GM21528 (cell line): ENCODE measurements at regions not wholly inside any gene's neighbourhood (a gene's known extent, or its start where the extent isn't known, plus 50 kb on each side); places are given as distances from the start of the nearest gene placed in this dataset.
"Not testable (repeated sequence)": the region's sequence is repeated elsewhere in the genome, so short reads cannot be mapped to it uniquely, and the experiment has no call there.

Experiments used
- ATAC-seq: cut with Tn5 transposase; IDR thresholded peaks from one replicate; pipeline ENCODE4 v1.9.1; 2021; ENCODE audit warnings: mild to moderate bottlenecking, moderate library complexity; ENCODE audit not compliant: unreplicated experiment, low FRiP score

- no peak for ATAC-seq
Measured at GRCh38 chr11:15821451-15821850, 534.9 kb downstream of the SOX6 start.

- no peak for ATAC-seq
Measured at GRCh38 chr11:15824060-15824459, 532.3 kb downstream of the SOX6 start.

DNA sequence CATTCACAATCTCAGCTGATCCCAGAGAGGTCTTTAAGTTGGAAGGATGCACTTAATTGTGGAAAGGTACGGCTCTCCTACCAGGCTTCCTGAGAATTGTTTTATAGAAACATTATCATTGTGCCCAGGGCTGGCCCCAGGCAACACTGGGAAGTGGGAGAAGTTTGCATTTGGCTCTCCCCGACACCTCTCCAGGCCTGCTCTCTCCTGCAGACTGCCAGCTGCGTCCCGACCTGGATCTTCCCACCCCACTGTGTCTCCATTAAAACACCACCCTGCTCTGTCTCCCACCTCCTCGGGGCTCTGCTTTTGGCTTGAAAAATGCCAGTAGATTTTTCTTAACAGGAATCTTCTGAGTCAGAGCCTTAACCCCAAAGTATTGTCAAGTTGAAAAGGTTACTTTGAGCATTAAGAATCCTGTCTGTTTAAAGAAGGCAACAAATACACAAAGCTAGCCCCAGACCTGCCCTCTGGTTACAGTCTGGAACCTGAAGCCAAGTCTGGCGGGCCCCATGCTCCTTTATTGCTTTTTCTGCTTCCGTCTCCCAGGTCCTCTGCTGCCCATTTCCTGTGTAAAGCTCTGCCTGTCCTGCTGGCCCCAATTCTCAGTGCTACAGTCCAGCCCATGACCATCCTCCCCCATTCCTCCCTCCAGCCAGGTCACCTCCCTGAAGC lies 530.2 kb downstream of the SOX6 start:
- ATAC-seq: no peak

DNA sequence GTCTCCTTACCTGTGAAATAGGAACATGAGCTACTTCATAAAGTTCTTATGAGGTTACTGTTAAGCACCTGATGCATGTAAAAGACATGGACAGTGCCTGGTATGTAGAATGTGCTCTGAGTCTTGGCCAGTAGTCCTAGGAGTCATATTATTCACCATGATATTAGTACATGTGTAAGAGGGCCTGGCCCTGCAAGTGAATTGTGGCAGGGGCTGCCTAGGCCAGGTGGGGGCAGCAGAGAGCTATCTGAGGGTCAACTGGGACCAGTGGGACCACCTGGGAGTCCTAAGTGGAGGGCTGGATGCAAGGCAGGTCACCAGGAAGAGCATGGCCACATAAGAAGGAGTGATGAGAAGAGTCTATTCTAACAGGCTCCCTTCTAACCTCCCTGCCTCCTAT lies 529.5 kb downstream of the SOX6 start:
- no peak for ATAC-seq

DNA sequence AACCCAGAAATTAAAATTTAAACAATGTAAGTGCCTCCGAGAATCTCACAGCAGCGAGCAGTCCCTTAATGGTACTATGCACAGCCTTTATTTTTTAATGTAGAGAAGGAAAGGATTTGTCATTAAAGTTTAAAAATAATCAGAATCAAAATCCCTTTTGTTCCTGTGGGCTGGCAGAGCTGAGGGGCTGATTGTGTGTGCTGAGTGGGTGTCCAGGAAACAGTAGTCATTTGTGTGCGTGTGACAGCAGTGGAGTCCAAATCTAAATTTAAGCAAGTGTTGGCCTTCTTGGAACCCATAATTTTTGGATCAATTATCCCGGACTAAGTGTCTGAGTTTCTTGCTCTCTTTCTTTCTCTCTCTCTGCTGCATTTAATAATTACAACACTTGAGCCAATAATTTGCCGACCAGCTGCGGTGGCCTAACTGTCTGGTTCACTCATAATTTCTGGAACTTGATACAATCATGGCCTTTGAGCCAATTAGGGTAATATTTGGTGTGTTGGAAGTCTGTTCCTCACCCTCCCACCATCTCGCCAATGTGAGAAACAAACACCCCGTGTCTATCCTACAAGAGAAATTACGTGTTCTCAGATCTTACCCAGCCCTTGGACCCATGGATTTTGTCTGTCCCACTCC lies 528.0 kb downstream of the SOX6 start:
- no peak for ATAC-seq

- ATAC-seq: no peak
Measured at GRCh38 chr11:15829312-15829711, 527.0 kb downstream of the SOX6 start.

DNA sequence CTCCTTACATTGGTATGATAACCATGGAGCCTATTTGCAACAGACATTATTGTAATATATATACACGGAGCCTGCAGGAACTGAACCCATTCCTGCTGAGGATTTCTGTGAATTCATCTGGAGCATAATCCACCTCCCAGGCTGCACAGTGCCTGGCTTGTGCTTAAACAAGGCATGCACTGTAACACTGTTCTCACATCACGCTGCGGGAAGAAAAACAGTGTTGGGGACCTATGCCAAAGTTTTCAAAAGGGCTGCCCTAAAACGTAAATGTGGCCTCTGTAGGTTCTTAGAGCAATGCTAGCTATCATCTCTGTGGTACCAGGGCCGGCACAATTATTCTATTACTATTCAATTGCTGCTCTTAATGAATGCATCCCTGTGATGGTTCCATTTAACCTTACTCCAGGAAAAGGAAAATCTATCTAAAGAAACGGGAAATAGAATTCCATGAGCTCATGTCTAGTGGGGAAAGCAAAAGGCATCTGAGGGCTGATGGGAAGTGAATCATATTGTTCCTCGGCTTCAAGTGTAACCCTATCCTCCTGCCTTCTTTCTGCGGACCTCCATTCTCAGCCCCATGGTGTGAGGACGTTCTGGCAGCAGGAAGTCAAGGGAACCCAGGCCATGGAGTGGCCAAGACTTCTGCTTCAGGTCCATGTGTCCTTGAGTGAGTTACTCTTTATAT lies 525.5 kb downstream of the SOX6 start:
- ATAC-seq: no peak

GRCh38 chr11:15835788-15836411 lies 520.4 kb downstream of the SOX6 start:
- ATAC-seq: no peak

- no peak for ATAC-seq
Measured at GRCh38 chr11:15836795-15837194, 519.6 kb downstream of the SOX6 start.

- ATAC-seq: no peak
Measured at GRCh38 chr11:15837901-15838489, 518.4 kb downstream of the SOX6 start.

DNA sequence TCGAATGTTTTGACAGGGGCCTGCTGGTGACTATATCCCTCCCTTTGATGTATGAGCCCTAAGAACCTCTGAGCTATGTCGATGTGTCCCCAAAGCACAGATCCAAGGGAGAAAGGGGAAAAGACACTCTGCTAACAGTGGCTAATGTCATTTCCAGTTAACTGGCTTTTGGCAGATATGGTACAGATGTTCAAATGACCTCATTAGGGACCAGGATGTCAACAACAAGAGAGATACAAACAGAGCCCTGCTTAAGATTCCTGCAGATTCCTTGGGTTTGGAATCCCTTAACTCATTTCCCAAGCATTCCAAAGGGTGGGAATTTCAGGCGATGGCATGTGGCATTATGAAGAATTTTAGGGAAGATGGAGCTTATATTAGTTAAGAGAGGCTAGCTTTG lies 517.3 kb downstream of the SOX6 start:
- ATAC-seq: no peak

DNA sequence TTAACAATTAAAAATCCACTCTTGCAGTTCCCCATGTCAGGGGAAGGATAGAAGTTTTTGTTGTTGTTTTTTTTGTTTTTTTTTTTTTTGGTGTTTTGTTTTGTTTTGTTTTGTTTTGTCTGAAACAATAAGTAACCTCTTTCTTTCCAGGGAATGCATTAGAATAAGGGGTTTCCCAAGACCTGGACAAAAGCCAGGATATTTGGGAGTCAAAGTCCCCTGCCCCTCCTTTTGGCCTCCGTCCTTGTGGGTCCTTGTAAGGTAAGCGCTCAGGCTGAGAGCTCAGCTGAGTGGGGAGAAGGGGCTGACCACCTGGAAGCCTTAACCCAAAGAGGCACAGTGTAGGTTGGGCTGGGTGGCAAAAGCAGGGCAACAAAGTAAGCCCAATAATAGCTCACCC lies 515.4 kb downstream of the SOX6 start:
- no peak for ATAC-seq

DNA sequence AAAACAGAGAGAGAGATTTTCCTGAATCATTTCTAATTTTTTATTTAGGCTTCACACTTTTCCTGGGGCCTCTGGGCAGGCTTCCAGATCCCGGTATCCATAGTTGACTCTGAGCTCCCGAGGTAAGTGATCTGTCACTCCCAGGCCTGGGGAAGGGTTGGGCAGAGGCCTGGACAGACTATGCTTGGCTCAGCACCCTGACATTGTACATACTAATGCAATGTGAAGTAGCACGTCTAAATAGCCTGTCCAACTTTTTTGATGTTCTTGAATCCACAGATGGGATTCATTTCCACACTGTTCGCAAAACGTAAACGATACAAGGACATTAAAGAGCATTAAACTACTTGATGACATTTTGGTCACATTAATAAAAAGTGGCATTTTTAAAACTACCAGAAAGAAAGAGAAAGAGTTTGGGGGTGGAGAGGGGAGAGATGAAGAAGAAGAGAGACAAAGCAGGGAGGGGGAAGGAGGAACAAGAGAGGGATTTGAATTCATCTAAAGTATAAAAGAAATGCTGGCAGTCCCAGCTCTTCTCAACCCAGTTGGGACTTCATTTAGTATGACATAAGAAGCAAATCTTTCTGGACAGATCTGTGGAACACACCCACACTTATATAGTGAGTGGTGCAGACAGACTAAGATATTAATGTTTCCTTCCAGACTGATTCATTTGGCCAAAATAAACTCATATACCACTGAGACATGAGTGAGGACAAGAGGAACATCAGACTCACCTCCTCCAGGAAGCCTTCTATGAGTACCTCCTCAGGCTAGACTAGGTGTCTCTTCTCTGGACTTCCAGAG lies 514.2 kb downstream of the SOX6 start:
- ATAC-seq: no peak

- ATAC-seq: no peak
Measured at GRCh38 chr11:15843309-15843872, 513.0 kb downstream of the SOX6 start.

- no peak for ATAC-seq
Measured at GRCh38 chr11:15845261-15845660, 511.1 kb downstream of the SOX6 start.

DNA sequence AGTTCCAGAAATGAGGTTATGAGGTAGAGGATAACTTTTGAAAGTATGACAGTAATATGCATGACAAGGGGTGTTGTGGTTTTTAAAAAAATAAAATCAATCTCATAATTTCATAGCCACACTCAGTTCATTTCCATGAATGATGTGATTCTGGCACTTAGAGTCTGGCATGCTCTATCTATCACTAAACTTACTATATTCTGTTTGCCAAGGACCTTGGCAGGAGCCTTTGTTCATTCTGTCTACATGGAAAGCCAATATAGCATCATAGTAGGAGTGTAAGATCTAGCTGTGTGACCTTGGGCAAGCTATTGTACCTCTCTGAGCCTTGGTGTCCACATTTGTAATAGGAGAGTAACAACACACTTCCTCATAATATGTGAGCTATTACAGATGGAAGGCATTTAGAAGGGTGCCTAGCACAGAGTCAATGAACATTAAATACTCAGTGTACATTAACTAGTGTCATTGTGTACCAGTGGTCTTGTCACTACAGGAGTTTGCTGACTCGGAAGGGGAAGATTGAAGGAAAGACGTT lies 507.6 kb downstream of the SOX6 start:
- ATAC-seq: no peak

DNA sequence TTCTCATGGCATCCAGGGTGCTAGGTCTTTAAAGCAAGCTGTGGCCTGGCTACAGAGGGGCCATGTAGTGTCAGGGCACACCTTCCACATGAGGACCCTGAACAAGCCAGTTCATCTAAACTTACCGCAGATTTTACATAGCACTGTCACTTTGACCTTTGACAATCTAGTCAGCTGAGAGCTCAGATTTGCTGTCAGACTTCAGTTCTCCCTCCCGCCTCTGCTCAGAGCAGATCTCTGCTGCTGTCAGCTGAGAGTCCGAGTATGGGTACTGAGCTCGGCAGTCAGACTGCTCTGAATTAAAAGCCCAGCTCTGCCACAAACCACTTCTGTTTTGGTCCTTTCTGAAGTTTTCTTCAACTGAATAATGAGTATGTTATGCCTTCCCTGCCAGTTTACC lies 507.1 kb downstream of the SOX6 start:
- no peak for ATAC-seq

DNA sequence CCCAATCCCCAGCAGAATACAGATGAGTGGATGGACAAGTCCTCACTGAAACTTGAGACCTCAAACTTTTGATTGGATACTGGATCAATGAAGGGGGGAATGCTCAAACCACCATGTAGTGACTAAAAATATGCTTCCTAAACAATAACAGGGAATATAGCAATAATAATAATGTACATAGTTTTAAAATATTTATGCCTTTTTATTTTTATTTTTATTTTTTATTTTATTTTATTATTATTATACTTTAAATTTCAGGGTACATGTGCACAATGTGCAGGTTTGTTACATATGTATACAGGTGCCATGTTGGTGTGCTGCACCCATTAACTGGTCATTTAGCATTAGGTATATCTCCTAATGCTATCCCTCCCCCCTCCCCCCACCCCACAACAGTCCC lies 506.0 kb downstream of the SOX6 start:
- not testable (repeated sequence) for ATAC-seq

- no peak for ATAC-seq
Measured at GRCh38 chr11:15851051-15851498, 505.3 kb downstream of the SOX6 start.

DNA sequence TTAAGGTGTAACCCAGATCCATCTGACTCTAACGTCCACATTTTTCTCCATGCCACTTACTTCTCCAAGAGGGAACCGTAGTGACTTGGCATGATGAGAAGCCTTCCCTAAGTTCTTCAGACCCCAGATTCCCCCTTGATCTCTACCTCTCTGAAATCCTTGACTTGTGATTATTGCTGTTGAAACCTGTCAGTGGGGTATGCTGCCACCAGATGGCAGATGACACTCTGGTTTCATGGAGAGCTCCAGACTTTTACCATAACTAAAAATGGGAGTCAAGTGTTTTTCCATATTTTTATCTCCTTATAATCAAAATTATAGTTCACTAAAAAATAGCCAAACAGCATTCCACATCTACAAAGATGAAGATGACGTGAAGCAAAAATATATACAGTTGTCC lies 504.2 kb downstream of the SOX6 start:
- ATAC-seq: no peak
